HCT116 (cell line): ENCODE measurements at regions not wholly inside any gene's neighbourhood (a gene's known extent, or its start where the extent isn't known, plus 50 kb on each side); places are given as distances from the start of the nearest gene placed in this dataset.

Experiments used
- ATAC-seq: fragments of 200-7000 bp; cut with Tn5 transposase; 2 replicates; pipeline ENCODE4 v1.9.1; 2020; ENCODE audit warnings: mild to moderate bottlenecking, moderate library complexity
- BruUV-seq: library from RNA; stranded (reverse); fragments of 400-500 nt; replicated peaks from 2 replicates; lab custom pipeline; 2021; lab: Mats Ljungman, UMichigan
- CTCF ChIA-PET: fragments of 300-600 bp; sonication (Branson Sonifier 250); formaldehyde crosslinking; loops from one replicate; lab custom pipeline; 2021; ENCODE audit warnings: antibody characterized with exemption; lab: Charles Lee
- POLR2A ChIA-PET: fragments of 300-600, 350-600 bp; sonication (Branson Sonifier 250); formaldehyde crosslinking; loops from one replicate; lab custom pipeline; 2021; ENCODE audit warnings: antibody characterized with exemption; lab: Charles Lee
- RAD21 ChIA-PET, 2 experiments: fragments of 300-600 bp; sonication (Branson Sonifier 250); formaldehyde crosslinking; loops; one replicate each; lab custom pipeline; 2023; ENCODE audit warnings: low total read pairs in 2 of 2; ENCODE audit not compliant: uncharacterized antibody in 2 of 2, unreplicated experiment in 2 of 2, low non-redundant PET in 1 of 2; lab: Charles Lee
- DNase-seq: peaks from one replicate; pipeline ENCODE4 v3.0.0-alpha.2; 2010; ENCODE audit warnings: low read depth, low spot score
- H2AFZ ChIP-seq: fragments of 200-600 bp; shearing (Covaris generic), sonication (generic); 2 replicates; pipeline ENCODE4 v1.6.1; 2017; ENCODE audit warnings: low read depth, mixed run types, mixed read lengths, antibody characterized with exemption, low read length; ENCODE audit not compliant: poor library complexity, severe bottlenecking
- H3K27ac ChIP-seq: 2 replicates; pipeline ENCODE4 v1.5.1; 2012; ENCODE audit warnings: low read depth, low read length
- H3K27me3 ChIP-seq: fragments of 200-600 bp; sonication (generic); 2 replicates; pipeline ENCODE4 v1.6.1; 2016; ENCODE audit warnings: mixed run types, low read length, mixed read lengths; ENCODE audit not compliant: insufficient read depth
- H3K36me3 ChIP-seq, 2 experiments: fragments of 200-500 bp in 1 of 2; fragments of 200-600 bp in 1 of 2; sonication (Bioruptor generic) in 1 of 2; sonication (generic) in 1 of 2; 2 replicates each; pipeline versions ENCODE4 v1.5.1 to v1.6.1; 2014 to 2016; ENCODE audit warnings: low read length in 2 of 2, inconsistent platforms in 1 of 2, mixed read lengths in 1 of 2, mixed run types in 1 of 2; ENCODE audit not compliant: insufficient read depth in 2 of 2, control insufficient read depth in 1 of 2
- H3K4me1 ChIP-seq, 2 experiments: fragments of 200-600 bp in 1 of 2; sonication (generic) in 1 of 2; 2 replicates each; pipeline versions ENCODE4 v1.5.1 to v1.6.1; 2012 to 2017; ENCODE audit warnings: low read length in 2 of 2, inconsistent platforms in 1 of 2, mild to moderate bottlenecking in 1 of 2, mixed read lengths in 1 of 2, mixed run types in 1 of 2, moderate library complexity in 1 of 2; ENCODE audit not compliant: insufficient read depth in 2 of 2, control insufficient read depth in 1 of 2
- H3K4me2 ChIP-seq: fragments of 200-600 bp; sonication (generic); 2 replicates; pipeline ENCODE4 v1.6.1; 2017; ENCODE audit warnings: mixed run types, low read length, mixed read lengths
- H3K4me3 ChIP-seq, 2 experiments: fragments of 200-600 bp in 1 of 2; sonication (generic) in 1 of 2; replicated peaks in 1 of 2; 2 replicates each; pipeline ENCODE4 v1.5.1; 2011 to 2016; ENCODE audit warnings: low read length in 2 of 2, control low read depth in 1 of 2, low read depth in 1 of 2, mild to moderate bottlenecking in 1 of 2, mixed read lengths in 1 of 2, mixed run types in 1 of 2
- H3K79me2 ChIP-seq: fragments of 200-600 bp; sonication (generic); 2 replicates; pipeline ENCODE4 v1.6.1; 2017; ENCODE audit warnings: mild to moderate bottlenecking, mixed run types, low read length, moderate library complexity, mixed read lengths; ENCODE audit not compliant: insufficient read depth
- H3K9ac ChIP-seq: fragments of 200-600 bp; sonication (generic); 2 replicates; pipeline ENCODE4 v1.6.1; 2016; ENCODE audit warnings: low read length, mixed read lengths
- H3K9me2 ChIP-seq: fragments of 200-600 bp; sonication (generic), shearing (Covaris generic); 2 replicates; pipeline ENCODE4 v1.6.1; 2017; ENCODE audit warnings: mixed run types, mild to moderate bottlenecking, moderate library complexity; ENCODE audit not compliant: insufficient read depth
- H3K9me3 ChIP-seq, 2 experiments: fragments of 200-500 bp in 1 of 2; fragments of 200-600 bp in 1 of 2; sonication (Bioruptor generic) in 1 of 2; sonication (generic) in 1 of 2; 2 replicates each; pipeline ENCODE4 v1.6.1; 2014 to 2017; ENCODE audit warnings: low read length in 2 of 2, mixed read lengths in 2 of 2, inconsistent platforms in 1 of 2, low read depth in 1 of 2, mild to moderate bottlenecking in 1 of 2, mixed run types in 1 of 2, moderate library complexity in 1 of 2; ENCODE audit not compliant: control insufficient read depth in 1 of 2, insufficient read depth in 1 of 2
- H4K20me1 ChIP-seq: fragments of 200-600 bp; sonication (generic), shearing (Covaris generic); 2 replicates; pipeline ENCODE4 v1.6.1; 2017; ENCODE audit warnings: mixed run types, mild to moderate bottlenecking, moderate library complexity; ENCODE audit not compliant: insufficient read depth
- ATF3 ChIP-seq: IDR thresholded peaks from 2 replicates; pipeline ENCODE4 v1.6.1; 2012
- CBX3 ChIP-seq: IDR thresholded peaks from 2 replicates; pipeline ENCODE4 v1.6.1; 2012; ENCODE audit warnings: low read depth
- EGR1 ChIP-seq: IDR thresholded peaks from 2 replicates; pipeline ENCODE4 v1.6.1; 2012; ENCODE audit warnings: low read depth
- JUND ChIP-seq: IDR thresholded peaks from 2 replicates; pipeline ENCODE4 v1.6.1; 2012
- MAX ChIP-seq: IDR thresholded peaks from 2 replicates; pipeline ENCODE4 v1.6.1; 2012
- POLR2A ChIP-seq: IDR thresholded peaks from 2 replicates; pipeline ENCODE4 v1.7.0; 2011; ENCODE audit warnings: borderline replicate concordance; ENCODE audit not compliant: insufficient read depth, insufficient read length; ENCODE audit errors: extremely low read depth
- POLR2AphosphoS5 ChIP-seq: IDR thresholded peaks from 2 replicates; pipeline ENCODE4 v1.6.1; 2011; ENCODE audit warnings: mild to moderate bottlenecking, low read depth, low read length, moderate library complexity
- REST ChIP-seq: IDR thresholded peaks from 2 replicates; pipeline ENCODE4 v1.6.1; 2012; ENCODE audit warnings: low read depth
- SP1 ChIP-seq: IDR thresholded peaks from 2 replicates; pipeline ENCODE4 v1.6.1; 2012; ENCODE audit warnings: low read depth
- TCF7L2 ChIP-seq: IDR thresholded peaks from 2 replicates; pipeline ENCODE4 v1.7.0; 2011; ENCODE audit warnings: borderline replicate concordance, inconsistent platforms; ENCODE audit not compliant: insufficient read depth, insufficient read length; ENCODE audit errors: extremely low read depth
- ZBTB33 ChIP-seq: IDR thresholded peaks from 2 replicates; pipeline ENCODE4 v1.6.1; 2011; ENCODE audit warnings: mild to moderate bottlenecking, low read length, moderate library complexity; ENCODE audit not compliant: insufficient replicate concordance; ENCODE audit errors: extremely low read depth
- ZFX ChIP-seq: fragments of 450-650 bp; IDR thresholded peaks from 2 replicates; pipeline ENCODE4 v1.6.1; 2017
- intact Hi-C: fragments of 100-400 bp; cut with micrococcal nuclease; formaldehyde crosslinking; loops from 2 replicates; pipeline ENCODE4 v1.10.0; 2022

- DNase-seq (no peak), ATAC-seq (no peak)
- no peak overlapping the region for H2AFZ ChIP-seq
- H3K4me2 ChIP-seq = no peak overlapping the region
- no peak overlapping the region for H3K27ac ChIP-seq
- ChIA-PET POLR2A (no interaction called here), CTCF (no interaction called here), RAD21 (no interaction called here)
- no peaks in the 10 kb centered on the region for H4K20me1 ChIP-seq
- no peak overlapping the region for H3K9ac ChIP-seq
- no TSS peak for BruUV-seq
- H3K79me2 ChIP-seq = no peaks in the 10 kb centered on the region
- no peaks in the 10 kb centered on the region for H3K9me2 ChIP-seq
- no peaks in the 10 kb centered on the region for H3K9me3 ChIP-seq
- H3K4me3 ChIP-seq = no peak overlapping the region
- H3K27me3 ChIP-seq = no peaks in the 10 kb centered on the region
- H3K4me1 ChIP-seq = no peaks in the 10 kb centered on the region
- TF ChIP-seq JUND (no peak), ATF3 (no peak), CBX3 (no peak), TCF7L2 (no peak), SP1 (no peak), EGR1 (no peak), POLR2AphosphoS5 (no peak), REST (no peak), MAX (no peak), POLR2A (no peak), ZFX (no peak), ZBTB33 (no peak)
- H3K36me3 ChIP-seq = no peaks in the 10 kb centered on the region
- intact Hi-C loops = no loop called here
These were observed 565.1 kb downstream of the ZEB2 start for GRCh38 chr2:143954844-143955243.
